ENCODE measurements at regions not wholly inside any gene's neighbourhood (a gene's known extent, or its start where the extent isn't known, plus 50 kb on each side); places are given as distances from the start of the nearest gene placed in this dataset.

DNA sequence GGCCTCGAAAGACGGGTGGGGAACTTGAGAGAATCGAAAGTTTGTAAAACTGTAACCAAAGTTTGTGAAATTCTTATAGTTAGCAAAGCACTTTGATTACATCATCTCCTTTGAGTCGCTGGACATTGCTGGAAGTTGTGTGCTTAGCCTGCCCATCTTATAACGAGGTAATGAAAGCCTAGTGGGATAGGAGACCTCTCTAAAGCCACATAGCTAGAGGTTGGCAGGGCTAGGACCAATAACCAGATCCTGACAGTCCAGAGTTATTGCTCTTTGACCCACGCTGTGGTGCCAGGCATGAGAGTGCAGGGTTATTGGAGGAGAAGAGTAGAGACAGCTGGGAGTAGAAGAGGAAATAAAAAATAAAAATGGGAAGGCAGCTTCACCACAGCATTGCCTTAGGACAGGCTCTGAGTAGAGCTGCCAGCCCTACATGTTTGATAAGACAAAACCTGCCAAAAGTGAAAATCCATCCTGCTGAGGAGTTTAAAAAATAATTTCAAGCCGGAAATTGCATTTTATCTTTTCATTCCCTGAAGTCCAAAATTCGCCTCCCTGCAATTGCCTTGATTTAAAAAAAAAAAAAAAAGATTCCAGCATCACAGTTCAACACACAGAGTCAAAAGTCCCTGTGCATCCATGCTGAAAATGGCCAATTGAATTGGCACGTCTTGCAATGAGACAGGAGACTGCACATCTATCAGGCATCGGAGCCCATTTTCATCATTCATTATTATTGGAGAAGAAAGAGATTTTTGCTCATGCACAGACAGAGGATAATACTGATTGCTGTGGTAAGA is 225.5 kb upstream of the POU2AF2 start:
- TF ChIP-seq TAF1 (IDR thresholded peaks at IDR 0.05; ENCODE audit: low read depth, low read length), result no peak
- no peak for TF ChIP-seq POLR2A (IDR thresholded peaks at IDR 0.05; ENCODE audit: low read depth, low read length)
- no peak for TF ChIP-seq POLR2AphosphoS5 (IDR thresholded peaks at IDR 0.05; ENCODE audit: low read depth, low read length)

All from GM12891 (cell line).